OCI-LY7 (cell line): ENCODE measurements at regions not wholly inside any gene's neighbourhood (a gene's known extent, or its start where the extent isn't known, plus 50 kb on each side); places are given as distances from the start of the nearest gene placed in this dataset.
A peak's percentile ranks its signal among the peaks of the same experiment; 100 is the strongest.

Experiments used
- BruUV-seq: library from RNA; stranded (reverse); fragments of 400-500 nt; replicated peaks from 2 replicates; lab custom pipeline; 2021; lab: Mats Ljungman, UMichigan
- CTCF ChIA-PET: fragments of 300-600 bp; sonication (Branson Sonifier 250); formaldehyde crosslinking; loops from one replicate; lab custom pipeline; 2022; ENCODE audit warnings: antibody characterized with exemption; ENCODE audit not compliant: unreplicated experiment; lab: Charles Lee
- POLR2A ChIA-PET: fragments of 300-600 bp; sonication (Branson Sonifier 250); formaldehyde crosslinking; loops from one replicate; lab custom pipeline; 2022; ENCODE audit warnings: antibody characterized with exemption; lab: Charles Lee
- DNase-seq: peaks from one replicate; pipeline ENCODE4 v3.0.0-alpha.2; 2015; ENCODE audit warnings: low spot score
- H2AFZ ChIP-seq: fragments of 200-600 bp; sonication (generic), shearing (Covaris generic); 2 replicates; pipeline ENCODE4 v1.6.1; 2014; ENCODE audit warnings: mild to moderate bottlenecking, antibody characterized with exemption, low read length, moderate library complexity
- H3K27ac ChIP-seq: fragments of 200-600 bp; sonication (generic); 2 replicates; pipeline ENCODE4 v1.5.1; 2014; ENCODE audit warnings: mixed run types, low read depth, mild to moderate bottlenecking, moderate library complexity, low read length, inconsistent platforms; ENCODE audit not compliant: poor library complexity, severe bottlenecking
- H3K36me3 ChIP-seq: fragments of 200-600 bp; sonication (generic); 2 replicates; pipeline ENCODE4 v1.6.1; 2014; ENCODE audit warnings: mild to moderate bottlenecking, antibody characterized with exemption, low read length, moderate library complexity, mixed read lengths; ENCODE audit not compliant: insufficient read depth
- H3K4me1 ChIP-seq: fragments of 200-600 bp; sonication (generic); 2 replicates; pipeline ENCODE4 v1.5.1; 2014; ENCODE audit warnings: mild to moderate bottlenecking, low read length; ENCODE audit not compliant: insufficient read depth, poor library complexity, severe bottlenecking
- H3K4me2 ChIP-seq: fragments of 200-600 bp; sonication (generic); 2 replicates; pipeline ENCODE4 v1.6.1; 2014; ENCODE audit warnings: mild to moderate bottlenecking, low read length
- H3K4me3 ChIP-seq: fragments of 200-600 bp; sonication (generic); 2 replicates; pipeline ENCODE4 v1.5.1; 2014; ENCODE audit warnings: mild to moderate bottlenecking, low read depth, low read length; ENCODE audit not compliant: poor library complexity, severe bottlenecking
- H3K79me2 ChIP-seq: fragments of 200-600 bp; sonication (generic); 2 replicates; pipeline ENCODE4 v1.6.1; 2016; ENCODE audit warnings: low read depth, mild to moderate bottlenecking, low read length, moderate library complexity, mixed read lengths; ENCODE audit not compliant: insufficient read depth
- H3K9me2 ChIP-seq: fragments of 200-600 bp; sonication (generic); 2 replicates; pipeline ENCODE4 v1.6.1; 2016; ENCODE audit warnings: mild to moderate bottlenecking, low read length, mixed read lengths; ENCODE audit not compliant: insufficient read depth
- H3K9me3 ChIP-seq: fragments of 200-600 bp; sonication (generic); 2 replicates; pipeline ENCODE4 v1.6.1; 2014; ENCODE audit warnings: mild to moderate bottlenecking, mixed run types, low read length, mixed read lengths
- H4K20me1 ChIP-seq: fragments of 200-600 bp; sonication (generic); 2 replicates; pipeline ENCODE4 v1.6.1; 2014; ENCODE audit warnings: mild to moderate bottlenecking, antibody characterized with exemption, low read length, moderate library complexity, mixed read lengths; ENCODE audit not compliant: insufficient read depth
- EZH2phosphoT487 ChIP-seq: fragments of 200-600 bp; sonication (generic); IDR thresholded peaks from 2 replicates; pipeline ENCODE4 v1.6.1; 2018; ENCODE audit warnings: low read depth, borderline replicate concordance, mild to moderate bottlenecking, mixed run types, antibody characterized with exemption, low read length, moderate library complexity, mixed read lengths
- intact Hi-C: fragments of 100-400 bp; cut with micrococcal nuclease; formaldehyde crosslinking; loops from one replicate; pipeline ENCODE4 v1.10.0; 2022; ENCODE audit not compliant: unreplicated experiment
- TF ChIP-seq, protein P1 (sequence below): fragments of 200-600 bp; sonication (generic); conservative IDR thresholded peaks from 2 replicates; pipeline ENCODE4 v1.5.1; 2014; ENCODE audit warnings: mild to moderate bottlenecking, antibody characterized with exemption, low read length, moderate library complexity, mixed read lengths

GRCh38 chr6:137811121-137811915, 55.7 kb upstream of the TNFAIP3 start:
- intact Hi-C loops: no loop called here
- H2AFZ ChIP-seq: peak overlapping the region; percentile 56; the same call in 1 of the 2 replicates
- DNase-seq: peak; percentile 59

DNA sequence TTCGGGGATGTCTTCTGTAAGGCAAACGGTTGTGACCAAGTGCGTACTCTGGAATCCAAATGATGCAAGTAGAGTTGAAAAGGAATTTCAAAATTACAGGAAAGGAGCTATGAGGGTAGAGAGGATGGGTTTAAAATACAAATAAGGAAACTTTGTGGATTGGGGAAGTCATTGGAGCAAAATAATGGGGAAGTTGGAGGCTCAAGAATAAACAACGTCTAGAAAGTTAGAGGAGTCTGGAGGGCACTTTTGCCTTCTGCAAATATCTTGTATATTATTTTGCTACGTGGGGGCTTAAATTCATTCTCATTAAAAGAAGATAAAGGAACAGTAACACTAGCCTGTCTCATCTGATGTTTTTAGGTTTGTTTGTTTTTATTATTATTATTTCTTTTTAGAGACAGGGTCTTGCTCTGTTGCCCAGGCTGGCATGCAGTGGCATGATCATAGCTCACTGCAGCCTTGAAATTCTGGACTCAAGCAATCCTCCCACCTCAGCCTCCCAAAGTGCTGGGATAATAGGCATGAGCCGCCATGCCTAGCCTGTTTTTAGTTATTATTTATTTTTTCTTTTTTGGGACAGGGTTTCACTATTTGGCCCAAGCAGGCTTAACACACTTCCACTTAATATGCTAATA, 55.0 kb upstream of the TNFAIP3 start:
- no peaks in the 10 kb centered on the region for H3K36me3 ChIP-seq
- no peak for DNase-seq
- intact Hi-C loops: no loop called here
- H3K79me2 ChIP-seq: no peaks in the 10 kb centered on the region
- peak overlapping the region; percentile 41; the same call in 1 of the 2 replicates for H3K4me2 ChIP-seq
- TF ChIP-seq EZH2phosphoT487: no peak
- TF ChIP-seq, protein P1, sequence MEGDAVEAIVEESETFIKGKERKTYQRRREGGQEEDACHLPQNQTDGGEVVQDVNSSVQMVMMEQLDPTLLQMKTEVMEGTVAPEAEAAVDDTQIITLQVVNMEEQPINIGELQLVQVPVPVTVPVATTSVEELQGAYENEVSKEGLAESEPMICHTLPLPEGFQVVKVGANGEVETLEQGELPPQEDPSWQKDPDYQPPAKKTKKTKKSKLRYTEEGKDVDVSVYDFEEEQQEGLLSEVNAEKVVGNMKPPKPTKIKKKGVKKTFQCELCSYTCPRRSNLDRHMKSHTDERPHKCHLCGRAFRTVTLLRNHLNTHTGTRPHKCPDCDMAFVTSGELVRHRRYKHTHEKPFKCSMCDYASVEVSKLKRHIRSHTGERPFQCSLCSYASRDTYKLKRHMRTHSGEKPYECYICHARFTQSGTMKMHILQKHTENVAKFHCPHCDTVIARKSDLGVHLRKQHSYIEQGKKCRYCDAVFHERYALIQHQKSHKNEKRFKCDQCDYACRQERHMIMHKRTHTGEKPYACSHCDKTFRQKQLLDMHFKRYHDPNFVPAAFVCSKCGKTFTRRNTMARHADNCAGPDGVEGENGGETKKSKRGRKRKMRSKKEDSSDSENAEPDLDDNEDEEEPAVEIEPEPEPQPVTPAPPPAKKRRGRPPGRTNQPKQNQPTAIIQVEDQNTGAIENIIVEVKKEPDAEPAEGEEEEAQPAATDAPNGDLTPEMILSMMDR: no peak
- H3K27ac ChIP-seq: no peak overlapping the region
- CTCF ChIA-PET: no interaction called here
- no peak overlapping the region for H3K4me3 ChIP-seq
- no peaks in the 10 kb centered on the region for H3K9me2 ChIP-seq
- no peaks in the 10 kb centered on the region for H4K20me1 ChIP-seq
- BruUV-seq: no TSS peak
- H3K9me3 ChIP-seq: no peaks in the 10 kb centered on the region
- H2AFZ ChIP-seq: peak overlapping the region; percentile 56; the same call in 1 of the 2 replicates
- POLR2A ChIA-PET: interaction anchor here (0.6 to 1.4 kb wide), 5 partner anchors 12 to 99 kb away, joined by 3 to 4 read pairs (median 3); no protein-coding TSS in a partner anchor
- peaks cover 12% of the 10 kb centered on the region for H3K4me1 ChIP-seq

More at GRCh38 chr6:137811121-137811915, 55.7 kb upstream of the TNFAIP3 start:
- Histone ChIP-seq H3K27ac (no peak overlapping the region), H3K4me2 (peak overlapping the region; percentile 41), H3K9me2 (no peaks in the 10 kb centered on the region), H3K79me2 (no peaks in the 10 kb centered on the region), H3K36me3 (no peaks in the 10 kb centered on the region), H4K20me1 (no peaks in the 10 kb centered on the region), H3K4me1 (peaks cover 12% of the 10 kb centered on the region), H3K4me3 (no peak overlapping the region), H3K9me3 (no peaks in the 10 kb centered on the region)
- TF ChIP-seq EZH2phosphoT487: no peak
- TF ChIP-seq, protein P1: no peak
- POLR2A ChIA-PET: interaction anchor here (0.6 to 1.4 kb wide), 6 partner anchors 11 to 124 kb away, joined by 3 to 4 read pairs (median 3); no protein-coding TSS in a partner anchor
- CTCF ChIA-PET: no interaction called here
- no TSS peak for BruUV-seq
